ENCODE measurements at regions not wholly inside any gene's neighbourhood (a gene's known extent, or its start where the extent isn't known, plus 50 kb on each side); places are given as distances from the start of the nearest gene placed in this dataset.

- DNase-seq, result peak in 6 of 14 donors; percentile 1 to 73 (median 4)
Measured at GRCh38 chr9:118595719-118596305, 773.4 kb downstream of the BRINP1 start.

- DNase-seq, result no peak
Measured at GRCh38 chr9:118596374-118597015, 772.7 kb downstream of the BRINP1 start.

GRCh38 chr9:118606668-118607067, 762.6 kb downstream of the BRINP1 start:
- DNase-seq, result no peak

DNA sequence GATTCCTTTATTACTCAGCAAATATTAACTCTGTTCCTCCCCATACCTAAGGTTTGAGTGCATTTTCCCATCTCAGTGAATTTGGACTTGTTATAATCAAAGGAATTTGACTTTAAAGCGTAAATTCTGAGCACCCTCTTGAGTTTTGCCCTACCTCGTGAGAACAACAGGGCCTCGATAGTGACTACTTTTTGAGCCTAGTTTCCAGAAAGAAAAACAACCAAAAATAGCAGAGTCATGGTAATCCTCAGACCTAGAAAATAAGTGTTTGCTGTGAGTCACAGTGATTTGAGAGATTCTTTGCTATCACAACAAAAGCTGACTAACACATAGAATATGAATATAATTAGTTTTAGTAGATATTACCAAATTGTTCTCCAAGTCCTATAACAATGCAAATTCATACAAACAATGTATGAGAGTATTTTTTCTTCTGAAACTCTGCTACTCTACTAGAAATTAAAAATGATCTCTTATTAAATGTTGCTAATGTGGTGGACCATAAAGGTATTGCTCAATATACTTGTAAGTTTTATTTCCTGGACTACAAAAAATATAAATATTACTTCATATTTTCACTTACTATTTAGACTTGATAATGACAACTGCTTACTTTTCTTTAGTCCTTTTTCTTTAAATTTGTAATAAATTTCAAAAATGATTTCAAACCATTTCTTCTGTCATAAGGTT, 759.7 kb downstream of the BRINP1 start:
- DNase-seq, result no peak

DNA sequence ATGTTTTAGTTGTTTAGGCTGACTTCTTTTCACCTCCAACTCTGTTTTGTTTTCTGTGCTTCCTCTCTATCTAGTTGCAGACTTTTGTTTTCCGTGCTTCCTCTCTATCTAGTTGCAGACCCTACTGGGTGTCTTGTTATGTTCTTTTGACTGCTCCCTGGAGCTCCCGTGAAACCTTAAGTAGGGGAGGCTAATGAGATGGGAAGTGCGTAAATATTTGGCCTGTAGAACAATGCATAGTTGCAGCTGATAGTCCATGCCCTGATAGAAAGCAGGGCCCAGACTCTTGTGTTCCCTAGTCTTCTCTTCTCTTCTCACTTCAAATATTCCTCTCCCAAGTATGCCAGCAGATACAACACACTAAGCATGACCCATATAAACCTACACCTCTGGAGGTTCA, 757.0 kb downstream of the BRINP1 start:
- no peak for DNase-seq

DNA sequence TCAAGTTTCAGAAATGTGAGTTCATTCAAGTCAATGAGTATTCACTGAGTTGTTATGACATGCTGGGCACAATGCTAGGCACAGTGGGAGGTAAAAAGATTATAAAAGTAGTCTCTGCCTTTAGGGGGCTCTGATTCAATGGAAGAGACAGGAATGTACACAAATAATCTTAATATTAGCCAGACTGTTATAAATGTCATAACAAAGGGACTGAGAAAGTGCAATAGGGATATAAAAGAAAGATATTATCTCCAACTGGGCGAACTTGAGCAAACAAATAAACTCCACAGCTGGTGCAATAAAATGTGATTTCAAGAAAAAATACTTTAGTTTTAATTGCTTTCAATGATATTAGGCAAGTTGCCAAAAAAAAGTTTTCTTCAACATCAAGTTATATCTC, 755.2 kb downstream of the BRINP1 start:
- DNase-seq, result no peak

- DNase-seq, result no peak
Measured at GRCh38 chr9:118618084-118618483, 751.2 kb downstream of the BRINP1 start.

- DNase-seq, result no peak
Measured at GRCh38 chr9:118618849-118619248, 750.4 kb downstream of the BRINP1 start.

- DNase-seq, result no peak
Measured at GRCh38 chr9:118624608-118625007, 744.6 kb downstream of the BRINP1 start.

- DNase-seq, result no peak
Measured at GRCh38 chr9:118630079-118630478, 739.2 kb downstream of the BRINP1 start.

GRCh38 chr9:118630931-118631595, 738.2 kb downstream of the BRINP1 start:
- DNase-seq, result no peak

DNA sequence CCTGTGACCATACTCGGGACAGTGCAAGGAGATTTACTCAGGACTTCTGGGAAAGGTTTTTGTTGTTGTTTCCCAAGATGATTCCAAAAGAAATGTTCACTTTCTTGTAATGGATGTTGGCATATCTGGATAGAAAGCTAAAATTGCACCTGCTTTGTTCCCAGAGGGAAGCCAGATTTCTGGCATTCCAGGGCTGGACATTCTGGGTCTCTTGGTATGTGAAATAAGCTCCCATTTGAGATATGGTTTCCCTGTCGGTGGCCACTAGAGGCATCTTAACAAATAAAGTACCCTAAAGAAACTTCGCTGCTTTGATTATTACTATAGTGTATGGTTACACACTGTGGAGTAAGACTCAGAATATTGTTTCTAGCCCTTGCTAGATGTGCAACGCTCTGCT, 737.3 kb downstream of the BRINP1 start:
- DNase-seq, result no peak

- DNase-seq, result no peak
Measured at GRCh38 chr9:118635416-118635815, 733.8 kb downstream of the BRINP1 start.

- no peak for DNase-seq
Measured at GRCh38 chr9:118637681-118638080, 731.6 kb downstream of the BRINP1 start.

GRCh38 chr9:118640836-118641560, 728.2 kb downstream of the BRINP1 start:
- DNase-seq, result no peak

GRCh38 chr9:118643118-118643517, 726.1 kb downstream of the BRINP1 start:
- no peak for DNase-seq

DNA sequence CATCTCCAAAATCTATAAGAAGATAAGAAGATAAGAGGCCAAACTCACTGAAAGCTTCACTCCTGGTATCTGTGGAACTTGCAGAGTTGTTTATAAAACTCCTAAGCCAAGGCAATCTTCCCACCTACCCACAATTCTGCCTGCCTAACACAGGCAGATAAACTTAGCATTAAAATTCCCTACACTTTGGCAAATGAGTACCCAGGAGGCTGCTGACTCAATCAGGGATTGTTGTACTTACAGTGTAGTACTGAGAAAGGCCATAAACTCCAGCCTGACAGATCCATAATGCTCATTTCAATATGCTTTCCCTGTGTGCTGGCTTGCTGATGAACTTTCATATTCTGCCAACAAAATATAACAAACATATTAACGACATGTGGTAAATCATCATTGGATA, 725.2 kb downstream of the BRINP1 start:
- DNase-seq, result no peak

GRCh38 chr9:118647331-118647730, 721.9 kb downstream of the BRINP1 start:
- no peak for DNase-seq

DNA sequence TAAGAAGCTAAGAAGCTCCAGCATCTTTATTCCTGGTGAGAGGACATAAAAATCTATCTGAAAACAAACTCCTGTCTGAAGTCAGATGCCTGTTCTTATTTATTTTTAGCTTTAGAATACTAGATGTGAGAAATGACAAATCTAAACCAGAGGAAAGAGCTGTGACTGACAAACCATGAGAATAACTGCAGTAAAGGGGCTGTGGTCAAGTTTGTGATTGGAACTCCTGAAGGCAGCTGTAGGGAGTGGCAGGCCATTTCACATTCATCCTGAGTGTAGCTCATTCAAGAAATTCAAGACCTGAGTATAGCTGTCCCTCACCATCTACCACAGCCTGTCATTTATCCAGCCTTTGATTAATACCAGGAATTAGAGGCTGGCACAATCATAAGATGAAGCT, 718.8 kb downstream of the BRINP1 start:
- no peak for DNase-seq

- no peak for DNase-seq
Measured at GRCh38 chr9:118651511-118651910, 717.7 kb downstream of the BRINP1 start.

DNA sequence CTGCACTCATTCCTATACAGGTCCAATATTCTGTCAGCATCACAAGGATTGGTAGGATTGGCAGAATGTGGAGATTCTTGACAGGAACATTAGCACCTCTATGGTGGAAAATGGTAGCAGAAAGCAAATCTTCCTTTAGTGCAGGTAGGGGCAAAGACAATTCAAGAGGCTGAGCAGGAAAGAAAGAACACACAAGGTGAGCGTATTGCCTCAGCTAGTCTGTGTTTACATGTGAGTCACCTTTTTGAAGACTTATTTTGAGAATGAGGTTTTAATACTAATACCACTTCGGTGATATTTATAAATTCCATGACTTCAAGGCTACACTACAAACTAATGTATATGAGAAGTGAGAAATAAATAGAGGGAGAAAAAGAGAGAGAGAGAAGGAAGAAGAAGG, 717.0 kb downstream of the BRINP1 start:
- no peak for DNase-seq

GRCh38 chr9:118652912-118653311, 716.3 kb downstream of the BRINP1 start:
- DNase-seq, result no peak

DNA sequence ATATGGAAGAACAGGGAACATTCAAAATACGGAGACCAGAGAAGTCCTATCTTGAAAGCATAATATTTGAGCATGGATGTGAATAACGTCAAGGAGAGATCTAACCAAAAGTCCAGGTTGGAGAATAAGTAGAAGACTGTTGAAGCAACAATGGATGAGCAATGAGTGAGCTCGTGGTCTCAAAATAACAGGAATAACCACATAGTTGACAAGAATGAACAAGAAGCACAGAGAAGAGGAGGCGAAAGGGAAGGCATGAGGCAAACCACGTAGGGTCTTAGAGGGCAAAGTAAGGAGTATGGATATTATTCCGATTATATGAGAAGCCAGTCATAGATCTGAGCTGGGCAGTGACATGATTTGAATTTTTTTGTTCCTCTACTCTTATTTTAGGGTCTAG, 710.2 kb downstream of the BRINP1 start:
- no peak for DNase-seq
